Gastrocnemius medialis (tissue), 4 donors: ENCODE measurements at regions not wholly inside any gene's neighbourhood (a gene's known extent, or its start where the extent isn't known, plus 50 kb on each side); places are given as distances from the start of the nearest gene placed in this dataset.
"Not testable (repeated sequence)": the region's sequence is repeated elsewhere in the genome, so short reads cannot be mapped to it uniquely, and the experiment has no call there.

Source experiments
- ATAC-seq, 2 donors: fragments of 150-250 bp; one replicate each; pipeline ENCODE4 v1.9.1; 2016
- DNase-seq, 2 donors: peaks; one replicate each; pipeline ENCODE4 v3.0.0-alpha.2; 2019
- H3K27ac ChIP-seq, 4 donors: fragments of 200-600 bp; sonication (generic); 1 replicate in 1 of 4; 2 replicates in 3 of 4; pipeline ENCODE4 v1.5.1; 2016 to 2018; ENCODE audit warnings: mild to moderate bottlenecking in 2 of 4, moderate library complexity in 1 of 4
- H3K27me3 ChIP-seq, 3 donors: fragments of 200-600 bp; sonication (generic) in 2 of 3; 1 replicate in 1 of 3; 2 replicates in 2 of 3; pipeline versions ENCODE4 v1.5.1 to v1.6.0; 2016 to 2019; ENCODE audit warnings: mild to moderate bottlenecking in 1 of 3, moderate library complexity in 1 of 3
- H3K36me3 ChIP-seq, 2 donors: fragments of 200-600 bp; sonication (generic) in 1 of 2; one replicate each; pipeline ENCODE4 v1.5.1; 2017 to 2018
- H3K4me1 ChIP-seq, 2 donors: fragments of 200-600 bp; sonication (generic) in 1 of 2; one replicate each; pipeline ENCODE4 v1.5.1; 2016 to 2017; ENCODE audit warnings: mild to moderate bottlenecking in 2 of 2
- H3K4me3 ChIP-seq, 4 donors: fragments of 200-600 bp; sonication (generic) in 3 of 4; 1 replicate in 1 of 4; 2 replicates in 3 of 4; pipeline ENCODE4 v1.5.1; 2016 to 2019; ENCODE audit warnings: mild to moderate bottlenecking in 2 of 4
- H3K9me3 ChIP-seq, 3 donors: fragments of 200-600 bp; sonication (generic) in 2 of 3; 1 replicate in 1 of 3; 2 replicates in 2 of 3; pipeline ENCODE4 v1.5.1; 2016 to 2019
- CTCF ChIP-seq, 5 experiments: fragments of 450-650 bp in 3 of 5; fragments of 200-600 bp in 2 of 5; sonication (generic) in 2 of 5; IDR thresholded peaks in 4 of 5; conservative IDR thresholded peaks in 1 of 5; 1 replicate in 4 of 5; 2 replicates in 1 of 5; pipeline ENCODE4 v1.5.1; 2016 to 2019; ENCODE audit warnings: antibody characterized with exemption in 5 of 5, mild to moderate bottlenecking in 3 of 5, moderate library complexity in 3 of 5
- POLR2A ChIP-seq, 2 donors: fragments of 450-650 bp; IDR thresholded peaks; one replicate each; pipeline ENCODE4 v1.6.1; 2017; ENCODE audit warnings: antibody characterized with exemption in 2 of 2, mild to moderate bottlenecking in 2 of 2, moderate library complexity in 2 of 2
- in situ Hi-C, 4 donors: fragments of 200-750 bp; cut with MboI; loops; one replicate each; pipeline versions ENCODE4 v1.15.0 to v1.8.0; 2017; ENCODE audit warnings: low sequenced_read_pairs in 4 of 4
- intact Hi-C: fragments of 100-400 bp; cut with DNase I; formaldehyde crosslinking; loops from one replicate; pipeline ENCODE4 v1.15.1; 2023; ENCODE audit warnings: low total_unique reads

GRCh38 chr14:88104710-88105109 is 99.8 kb downstream of the GPR65 start:
- intact Hi-C loops: no loop called here
- Histone ChIP-seq H3K4me3 (no peak overlapping the region), H3K27me3 (no peaks in the 10 kb centered on the region), H3K27ac (no peak overlapping the region), H3K4me1 (no peaks in the 10 kb centered on the region), H3K9me3 (no peaks in the 10 kb centered on the region), H3K36me3 (no peaks in the 10 kb centered on the region)
- DNase-seq (no peak), ATAC-seq (no peak)
- in situ Hi-C loops: no loop called here
- no peak for TF ChIP-seq CTCF (IDR thresholded peaks at IDR 0.05 in 4 of 5, conservative IDR thresholded peaks at IDR 0.05 in 1 of 5)
- TF ChIP-seq POLR2A (IDR thresholded peaks at IDR 0.05): no peak

- no peaks in the 10 kb centered on the region for H3K36me3 ChIP-seq
- ATAC-seq: no peak
- no peak overlapping the region for H3K27ac ChIP-seq
- in situ Hi-C loops (no loop called here), intact Hi-C loops (no loop called here)
- no peak overlapping the region for H3K4me3 ChIP-seq
- no peak for DNase-seq
- no peak for TF ChIP-seq POLR2A (IDR thresholded peaks at IDR 0.05)
- no peak for TF ChIP-seq CTCF (IDR thresholded peaks at IDR 0.05 in 4 of 5, conservative IDR thresholded peaks at IDR 0.05 in 1 of 5)
- H3K4me1 ChIP-seq: no peaks in the 10 kb centered on the region
- H3K27me3 ChIP-seq: no peaks in the 10 kb centered on the region
- H3K9me3 ChIP-seq: no peaks in the 10 kb centered on the region
These were observed 101.4 kb downstream of the GPR65 start for GRCh38 chr14:88106377-88106776.

GRCh38 chr14:88127669-88128068 is 122.7 kb downstream of the GPR65 start:
- H3K36me3 ChIP-seq, intact Hi-C loops, H3K4me3 ChIP-seq, H3K27me3 ChIP-seq, in situ Hi-C loops, H3K4me1 ChIP-seq, H3K9me3 ChIP-seq, H3K27ac ChIP-seq, DNase-seq, ATAC-seq: not testable (repeated sequence)

GRCh38 chr14:88128816-88129215 is 123.9 kb downstream of the GPR65 start:
- intact Hi-C loops (no loop called here), in situ Hi-C loops (no loop called here)
- Histone ChIP-seq H3K27ac (no peak overlapping the region), H3K4me1 (no peaks in the 10 kb centered on the region), H3K4me3 (no peak overlapping the region), H3K27me3 (no peaks in the 10 kb centered on the region), H3K9me3 (no peaks in the 10 kb centered on the region), H3K36me3 (no peaks in the 10 kb centered on the region)
- ATAC-seq: no peak
- TF ChIP-seq POLR2A (IDR thresholded peaks at IDR 0.05) (no peak), CTCF (IDR thresholded peaks at IDR 0.05 in 4 of 5, conservative IDR thresholded peaks at IDR 0.05 in 1 of 5) (no peak)
- DNase-seq: no peak

GRCh38 chr14:88129306-88130056 is 124.5 kb downstream of the GPR65 start:
- no peak for TF ChIP-seq POLR2A (IDR thresholded peaks at IDR 0.05)
- no peak for TF ChIP-seq CTCF (IDR thresholded peaks at IDR 0.05 in 4 of 5, conservative IDR thresholded peaks at IDR 0.05 in 1 of 5)
- DNase-seq (peak in 1 of 2 donors; percentile 7), ATAC-seq (no peak)
- Histone ChIP-seq H3K27ac (no peak overlapping the region), H3K4me1 (no peaks in the 10 kb centered on the region), H3K9me3 (no peaks in the 10 kb centered on the region), H3K4me3 (no peak overlapping the region), H3K36me3 (no peaks in the 10 kb centered on the region), H3K27me3 (no peaks in the 10 kb centered on the region)
- intact Hi-C loops (no loop called here), in situ Hi-C loops (no loop called here)
